Adrenal gland (tissue), 5 donors: ENCODE measurements at regions not wholly inside any gene's neighbourhood (a gene's known extent, or its start where the extent isn't known, plus 50 kb on each side); places are given as distances from the start of the nearest gene placed in this dataset.

Source experiments
- POLR2A ChIP-seq, 2 donors: fragments of 450-650 bp; IDR thresholded peaks; one replicate each; pipeline ENCODE4 v1.6.1; 2017; ENCODE audit warnings: antibody characterized with exemption in 2 of 2, mild to moderate bottlenecking in 2 of 2, moderate library complexity in 1 of 2
- TF ChIP-seq, protein P1 (sequence below), 6 experiments: fragments of 450-650 bp in 4 of 6; fragments of 200-600 bp in 2 of 6; sonication (generic) in 1 of 6; IDR thresholded peaks; 1 replicate in 5 of 6; 2 replicates in 1 of 6; pipeline versions ENCODE4 v1.5.1 to v1.8.0; 2016 to 2021; ENCODE audit warnings: antibody characterized with exemption in 6 of 6, mild to moderate bottlenecking in 2 of 6, moderate library complexity in 1 of 6
- donor health status: DM: no; HTN: no; CAD: no.

DNA sequence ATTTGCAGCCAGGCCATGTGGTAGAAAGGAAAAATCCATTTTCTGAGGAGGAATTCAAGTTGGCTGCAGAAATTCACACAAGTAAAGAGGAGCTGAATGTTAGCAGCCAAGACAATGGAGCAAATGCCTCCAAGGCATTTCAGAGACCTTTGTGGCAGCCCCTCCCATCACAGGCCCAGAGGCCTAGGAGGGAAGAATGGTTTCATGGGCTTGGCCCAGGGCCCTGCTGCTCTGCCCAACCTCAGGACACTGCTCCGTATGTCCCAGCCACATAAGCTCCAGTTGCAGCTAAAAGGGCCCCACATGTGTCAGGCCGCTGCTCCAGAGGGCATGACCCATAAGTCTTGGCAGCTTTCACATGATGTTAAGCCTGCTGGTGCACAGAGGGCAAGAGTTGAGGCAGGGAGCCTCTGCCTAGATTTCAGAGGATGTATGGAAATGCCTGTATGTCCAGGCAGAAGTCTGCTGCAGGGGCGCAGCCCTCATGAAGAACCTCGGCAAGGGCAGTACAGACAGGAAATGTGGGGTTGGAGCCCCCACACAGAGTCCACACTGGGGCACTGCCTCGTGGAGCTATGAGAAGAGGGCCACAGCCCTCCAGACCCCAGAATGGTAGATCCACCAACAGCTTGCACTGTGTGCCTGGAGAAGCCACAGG, 144.2 kb upstream of the EPB41L4A start:
- no peak for TF ChIP-seq POLR2A (IDR thresholded peaks at IDR 0.05)
- TF ChIP-seq, protein P1, sequence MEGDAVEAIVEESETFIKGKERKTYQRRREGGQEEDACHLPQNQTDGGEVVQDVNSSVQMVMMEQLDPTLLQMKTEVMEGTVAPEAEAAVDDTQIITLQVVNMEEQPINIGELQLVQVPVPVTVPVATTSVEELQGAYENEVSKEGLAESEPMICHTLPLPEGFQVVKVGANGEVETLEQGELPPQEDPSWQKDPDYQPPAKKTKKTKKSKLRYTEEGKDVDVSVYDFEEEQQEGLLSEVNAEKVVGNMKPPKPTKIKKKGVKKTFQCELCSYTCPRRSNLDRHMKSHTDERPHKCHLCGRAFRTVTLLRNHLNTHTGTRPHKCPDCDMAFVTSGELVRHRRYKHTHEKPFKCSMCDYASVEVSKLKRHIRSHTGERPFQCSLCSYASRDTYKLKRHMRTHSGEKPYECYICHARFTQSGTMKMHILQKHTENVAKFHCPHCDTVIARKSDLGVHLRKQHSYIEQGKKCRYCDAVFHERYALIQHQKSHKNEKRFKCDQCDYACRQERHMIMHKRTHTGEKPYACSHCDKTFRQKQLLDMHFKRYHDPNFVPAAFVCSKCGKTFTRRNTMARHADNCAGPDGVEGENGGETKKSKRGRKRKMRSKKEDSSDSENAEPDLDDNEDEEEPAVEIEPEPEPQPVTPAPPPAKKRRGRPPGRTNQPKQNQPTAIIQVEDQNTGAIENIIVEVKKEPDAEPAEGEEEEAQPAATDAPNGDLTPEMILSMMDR (IDR thresholded peaks at IDR 0.05): no peak
